ENCODE measurements at regions not wholly inside any gene's neighbourhood (a gene's known extent, or its start where the extent isn't known, plus 50 kb on each side); places are given as distances from the start of the nearest gene placed in this dataset.
A peak's percentile ranks its signal among the peaks of the same experiment; 100 is the strongest.
"Not testable (repeated sequence)": the region's sequence is repeated elsewhere in the genome, so short reads cannot be mapped to it uniquely, and the experiment has no call there.

- H3K4me3 ChIP-seq = no peak overlapping the region
- 5 to 62% (median 15%) methylated on average over 2 of the region's 3 CpGs; no CpG with 5 or more reads in 6 of the 10 experiments for WGBS, 10 experiments
- no peak overlapping the region for H3K27ac ChIP-seq
- no peaks in the 10 kb centered on the region for H3K4me1 ChIP-seq (replicated peaks in 1 of 2)
- in situ Hi-C loops (cut with MboI; ENCODE audit: low pct_unique_long_range_greater_than_20kb in 2 of 9, low sequenced_read_pairs in 9 of 9, unreplicated experiment in 9 of 9) = no loop called here
- ATAC-seq (replicated peaks in 6 of 8) = peak in 2 of 8 experiments; percentile 29 to 87
Measured at GRCh38 chr2:21841341-21841740, 717.6 kb downstream of the TDRD15 start.

- H3K27ac ChIP-seq; H3K4me3 ChIP-seq; ATAC-seq (replicated peaks in 6 of 8); in situ Hi-C loops (cut with MboI; ENCODE audit: low pct_unique_long_range_greater_than_20kb in 2 of 9, low sequenced_read_pairs in 9 of 9, unreplicated experiment in 9 of 9); H3K4me1 ChIP-seq (replicated peaks in 1 of 2): not testable (repeated sequence)
- 0 to 86% (median 68%) methylated on average over 1 to 5 of the region's 7 CpGs; no CpG with 5 or more reads in 1 of the 10 experiments for WGBS, 10 experiments
Measured at GRCh38 chr2:21850367-21850766, 726.6 kb downstream of the TDRD15 start.

- no peak for ATAC-seq (replicated peaks in 6 of 8)
- in situ Hi-C loops (cut with MboI; ENCODE audit: low pct_unique_long_range_greater_than_20kb in 2 of 9, low sequenced_read_pairs in 9 of 9, unreplicated experiment in 9 of 9) = no loop called here
- peaks cover 10 to 13% of the 10 kb centered on the region in 2 donors for H3K4me1 ChIP-seq (replicated peaks in 1 of 2)
- 0 to 100% (median 67%) methylated on average over 1 to 3 of the region's 3 CpGs; no CpG with 5 or more reads in 1 of the 10 experiments for WGBS, 10 experiments
- no peak overlapping the region for H3K4me3 ChIP-seq
- no peak overlapping the region for H3K27ac ChIP-seq
Measured at GRCh38 chr2:21854938-21855337, 731.2 kb downstream of the TDRD15 start.

- 0 to 71% (median 29%) methylated on average over 1 to 3 of the region's 3 CpGs for WGBS, 10 experiments
- H3K4me3 ChIP-seq = no peak overlapping the region
- in situ Hi-C loops (cut with MboI; ENCODE audit: low pct_unique_long_range_greater_than_20kb in 2 of 9, low sequenced_read_pairs in 9 of 9, unreplicated experiment in 9 of 9) = no loop called here
- H3K27ac ChIP-seq = peak overlapping the region in 1 of 2 donors; percentile 28
- peak in 6 of 8 experiments; percentile 29 to 96 (median 75) for ATAC-seq (replicated peaks in 6 of 8)
- H3K4me1 ChIP-seq (replicated peaks in 1 of 2) = peaks cover 10 to 15% of the 10 kb centered on the region in 2 donors
Measured at GRCh38 chr2:21856708-21857107, 732.9 kb downstream of the TDRD15 start.

GRCh38 chr2:21860907-21861306, 737.1 kb downstream of the TDRD15 start:
- peaks cover 10 to 15% of the 10 kb centered on the region in 2 donors for H3K4me1 ChIP-seq (replicated peaks in 1 of 2)
- ATAC-seq (replicated peaks in 6 of 8) = peak in 2 of 8 experiments; percentile 47 to 53
- no peak overlapping the region for H3K27ac ChIP-seq
- no peak overlapping the region for H3K4me3 ChIP-seq
- in situ Hi-C loops (cut with MboI; ENCODE audit: low pct_unique_long_range_greater_than_20kb in 2 of 9, low sequenced_read_pairs in 9 of 9, unreplicated experiment in 9 of 9) = no loop called here
- WGBS, 10 experiments = 0 to 100% (median 39%) methylated on average over 1 to 2 of the region's 2 CpGs; no CpG with 5 or more reads in 1 of the 10 experiments

- Histone ChIP-seq H3K4me1 (replicated peaks in 1 of 2) (peaks cover 0 to 2% of the 10 kb centered on the region in 2 donors), H3K27ac (no peak overlapping the region), H3K4me3 (no peak overlapping the region)
- 20 to 60% (median 50%) methylated on average over 1 of the region's 5 CpGs; no CpG with 5 or more reads in 6 of the 10 experiments for WGBS, 10 experiments
- peak in 1 of 8 experiments; percentile 85 for ATAC-seq (replicated peaks in 6 of 8)
- in situ Hi-C loops (cut with MboI; ENCODE audit: low pct_unique_long_range_greater_than_20kb in 2 of 9, low sequenced_read_pairs in 9 of 9, unreplicated experiment in 9 of 9) = no loop called here
Measured at GRCh38 chr2:21866316-21866715, 742.5 kb downstream of the TDRD15 start.

DNA sequence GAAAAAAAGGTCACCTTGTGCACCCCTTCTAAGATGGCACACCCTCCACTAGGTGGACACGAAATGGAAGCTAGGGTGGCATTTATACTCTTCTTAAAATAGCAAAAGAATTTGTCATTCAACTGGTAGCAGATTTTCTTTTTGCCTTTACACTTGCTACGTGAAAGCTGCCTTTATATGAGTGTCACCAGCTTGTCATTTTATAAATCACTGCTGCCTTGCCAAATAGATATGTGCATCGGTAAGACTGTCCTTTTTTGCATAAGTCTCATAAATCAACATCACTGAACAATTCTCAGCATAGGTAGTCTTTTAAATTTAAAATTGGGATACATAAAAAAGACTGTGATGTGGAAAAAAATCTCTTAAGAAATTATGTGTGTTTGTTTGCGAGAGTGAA, 764.1 kb downstream of the TDRD15 start:
- no peak for ATAC-seq (replicated peaks in 6 of 8)
- Histone ChIP-seq H3K27ac (no peak overlapping the region), H3K4me1 (replicated peaks in 1 of 2) (no peaks in the 10 kb centered on the region), H3K4me3 (no peak overlapping the region)
- WGBS, 10 experiments = 24 to 84% (median 59%) methylated on average over 1 to 4 of the region's 4 CpGs
- in situ Hi-C loops (cut with MboI; ENCODE audit: low pct_unique_long_range_greater_than_20kb in 2 of 9, low sequenced_read_pairs in 9 of 9, unreplicated experiment in 9 of 9) = no loop called here

GRCh38 chr2:21890041-21890440, 766.3 kb downstream of the TDRD15 start:
- Histone ChIP-seq H3K4me1 (replicated peaks in 1 of 2) (no peaks in the 10 kb centered on the region), H3K4me3 (no peak overlapping the region), H3K27ac (no peak overlapping the region)
- in situ Hi-C loops (cut with MboI; ENCODE audit: low pct_unique_long_range_greater_than_20kb in 2 of 9, low sequenced_read_pairs in 9 of 9, unreplicated experiment in 9 of 9) = no loop called here
- ATAC-seq (replicated peaks in 6 of 8) = no peak
- 32 to 100% (median 81%) methylated on average over 1 to 6 of the region's 7 CpGs; no CpG with 5 or more reads in 1 of the 10 experiments for WGBS, 10 experiments

DNA sequence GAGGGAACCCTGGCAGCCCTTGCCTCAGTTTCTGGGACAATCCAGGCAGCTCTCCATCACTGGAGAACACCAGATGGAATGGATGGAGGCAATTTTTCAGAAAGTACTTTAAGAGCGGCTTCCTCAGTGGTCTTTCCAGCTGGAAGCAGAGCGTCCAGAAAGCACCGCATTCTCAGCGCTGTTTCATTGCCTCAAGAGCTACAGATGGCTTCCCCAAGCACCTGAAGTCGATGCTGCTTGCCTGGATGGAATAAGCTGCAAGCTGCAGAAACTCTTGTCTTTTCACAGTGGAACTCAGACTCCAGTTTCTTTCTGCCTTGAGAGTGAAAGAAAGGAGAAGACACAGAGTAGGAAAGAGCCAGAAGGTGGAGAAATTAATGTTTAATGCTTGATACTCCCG, 766.9 kb downstream of the TDRD15 start:
- in situ Hi-C loops (cut with MboI; ENCODE audit: low pct_unique_long_range_greater_than_20kb in 2 of 9, low sequenced_read_pairs in 9 of 9, unreplicated experiment in 9 of 9) = no loop called here
- H3K4me3 ChIP-seq = no peak overlapping the region
- no peak overlapping the region for H3K27ac ChIP-seq
- WGBS, 10 experiments = 0 to 89% (median 63%) methylated on average over 1 to 6 of the region's 6 CpGs; no CpG with 5 or more reads in 4 of the 10 experiments
- H3K4me1 ChIP-seq (replicated peaks in 1 of 2) = peaks cover 0 to 2% of the 10 kb centered on the region in 2 donors
- ATAC-seq (replicated peaks in 6 of 8) = no peak

GRCh38 chr2:21891191-21891590, 767.4 kb downstream of the TDRD15 start:
- WGBS, 10 experiments = 10 to 90% (median 66%) methylated on average over 2 to 5 of the region's 5 CpGs; no CpG with 5 or more reads in 1 of the 10 experiments
- Histone ChIP-seq H3K27ac (no peak overlapping the region), H3K4me3 (no peak overlapping the region), H3K4me1 (replicated peaks in 1 of 2) (peaks cover 0 to 7% of the 10 kb centered on the region in 2 donors)
- no peak for ATAC-seq (replicated peaks in 6 of 8)
- in situ Hi-C loops (cut with MboI; ENCODE audit: low pct_unique_long_range_greater_than_20kb in 2 of 9, low sequenced_read_pairs in 9 of 9, unreplicated experiment in 9 of 9) = no loop called here

DNA sequence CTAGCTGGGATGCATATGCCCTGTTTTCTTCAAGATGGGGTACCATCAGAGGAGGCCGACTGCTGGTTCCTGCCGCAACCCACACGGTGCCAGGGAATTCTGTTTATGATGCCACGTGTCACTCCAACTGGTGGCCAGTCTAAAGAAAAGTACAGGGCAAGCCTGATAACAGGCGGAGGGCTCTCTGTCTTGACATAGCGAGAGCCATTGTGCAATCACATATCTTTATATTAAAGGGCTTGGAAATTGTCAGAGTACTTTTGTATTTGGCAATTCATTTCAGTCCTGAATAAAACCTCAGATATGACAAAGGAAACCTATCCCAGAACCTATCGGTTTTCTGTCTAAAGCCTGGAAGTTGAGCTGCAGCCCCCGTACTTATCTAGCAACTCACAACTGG, 768.4 kb downstream of the TDRD15 start:
- H3K4me1 ChIP-seq (replicated peaks in 1 of 2) = peaks cover 0 to 8% of the 10 kb centered on the region in 2 donors
- H3K27ac ChIP-seq = no peak overlapping the region
- in situ Hi-C loops (cut with MboI; ENCODE audit: low pct_unique_long_range_greater_than_20kb in 2 of 9, low sequenced_read_pairs in 9 of 9, unreplicated experiment in 9 of 9) = no loop called here
- no peak for ATAC-seq (replicated peaks in 6 of 8)
- WGBS, 10 experiments = 60 to 100% (median 87%) methylated on average over 1 to 6 of the region's 8 CpGs; no CpG with 5 or more reads in 2 of the 10 experiments
- no peak overlapping the region for H3K4me3 ChIP-seq

GRCh38 chr2:21895200-21895599, 771.4 kb downstream of the TDRD15 start:
- in situ Hi-C loops (cut with MboI; ENCODE audit: low pct_unique_long_range_greater_than_20kb in 2 of 9, low sequenced_read_pairs in 9 of 9, unreplicated experiment in 9 of 9) = no loop called here

GRCh38 chr2:21908712-21909380, 785.1 kb downstream of the TDRD15 start:
- in situ Hi-C loops (cut with MboI; ENCODE audit: low pct_unique_long_range_greater_than_20kb in 2 of 9, low sequenced_read_pairs in 9 of 9, unreplicated experiment in 9 of 9); H3K4me3 ChIP-seq; H3K4me1 ChIP-seq (replicated peaks in 1 of 2); H3K27ac ChIP-seq; ATAC-seq (replicated peaks in 6 of 8): not testable (repeated sequence)
- WGBS, 10 experiments = 33 to 100% methylated on average over 1 of the region's 26 CpGs; no CpG with 5 or more reads in 8 of the 10 experiments

More at GRCh38 chr2:21895200-21895599, 771.4 kb downstream of the TDRD15 start:
- no peak overlapping the region for H3K4me3 ChIP-seq
- ATAC-seq (replicated peaks in 6 of 8) = no peak
- H3K27ac ChIP-seq = no peak overlapping the region
- 4 to 95% (median 90%) methylated on average over 2 to 5 of the region's 5 CpGs; no CpG with 5 or more reads in 1 of the 10 experiments for WGBS, 10 experiments
- H3K4me1 ChIP-seq (replicated peaks in 1 of 2) = peaks cover 0 to 8% of the 10 kb centered on the region in 2 donors

Data from motor neuron (in vitro differentiated cells).